ENCODE measurements at regions not wholly inside any gene's neighbourhood (a gene's known extent, or its start where the extent isn't known, plus 50 kb on each side); places are given as distances from the start of the nearest gene placed in this dataset.
"Not testable (repeated sequence)": the region's sequence is repeated elsewhere in the genome, so short reads cannot be mapped to it uniquely, and the experiment has no call there.

DNA sequence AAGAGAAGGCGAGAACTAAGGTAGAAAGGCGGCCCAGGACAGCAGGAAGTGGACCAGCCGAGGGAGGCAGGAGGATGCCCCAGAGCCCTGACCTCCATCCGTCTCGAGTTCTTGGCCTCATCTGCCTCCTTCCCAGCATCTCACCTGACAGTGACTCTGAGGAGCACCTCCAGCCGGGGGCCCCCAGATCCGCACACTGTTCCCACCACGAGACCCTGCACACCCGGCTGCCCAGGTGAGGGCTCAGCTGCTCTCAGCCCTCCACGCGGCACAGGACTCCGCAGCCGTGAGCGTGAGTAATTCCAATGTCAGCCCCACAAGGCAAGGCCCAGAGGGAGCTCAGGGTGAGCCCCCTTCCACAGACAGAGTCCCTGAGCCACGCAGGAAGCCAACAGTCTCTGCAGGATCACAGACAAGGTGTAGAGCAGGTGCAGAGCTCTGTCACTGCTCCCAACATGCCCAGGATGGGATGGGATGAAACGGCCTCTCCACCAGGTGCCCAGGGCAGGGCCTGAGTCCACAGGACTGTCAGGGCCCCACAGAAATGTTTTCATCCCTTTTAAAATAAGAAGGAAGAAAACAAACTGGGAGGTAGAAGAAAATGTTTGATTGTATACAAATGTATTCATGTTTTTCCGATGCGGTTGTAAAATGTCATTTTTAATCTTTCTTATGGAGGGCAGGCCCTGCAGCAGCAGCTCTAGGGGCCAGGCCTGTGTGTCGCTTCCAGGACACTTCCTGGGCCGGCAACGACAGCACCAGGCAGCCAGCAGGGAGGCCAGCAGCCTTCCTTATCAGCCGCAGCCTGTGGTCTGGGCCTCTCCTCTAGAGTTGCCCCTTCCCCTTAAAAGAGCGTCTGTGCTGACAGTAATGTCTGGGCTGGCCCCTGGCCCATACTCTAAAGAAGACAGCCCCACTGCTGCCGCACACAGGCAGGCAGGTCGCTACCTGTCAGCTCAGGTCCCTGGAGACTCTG lies 66.9 kb downstream of the DLL1 start:
- Mint-ChIP-seq H3K27me3 (peaks cover 26% of the 10 kb centered on the region), H3K27ac (no peak overlapping the region), H3K4me1 (ENCODE audit: low read depth) (peaks cover 37% of the 10 kb centered on the region), H3K4me3 (no peak overlapping the region), H3K36me3 (ENCODE audit: low read depth) (no peaks in the 10 kb centered on the region), H3K9me3 (no peaks in the 10 kb centered on the region)
- intact Hi-C loops (cut with micrococcal nuclease): no loop called here

GRCh38 chr6:170222498-170223471 lies 68.1 kb downstream of the DLL1 start:
- H3K27me3 Mint-ChIP-seq: peaks cover 26% of the 10 kb centered on the region
- H3K4me3 Mint-ChIP-seq: no peak overlapping the region
- intact Hi-C loops (cut with micrococcal nuclease): no loop called here
- peaks cover 37% of the 10 kb centered on the region for H3K4me1 Mint-ChIP-seq (ENCODE audit: low read depth)
- H3K9me3 Mint-ChIP-seq: no peaks in the 10 kb centered on the region
- H3K36me3 Mint-ChIP-seq (ENCODE audit: low read depth): no peaks in the 10 kb centered on the region
- H3K27ac Mint-ChIP-seq: no peak overlapping the region

DNA sequence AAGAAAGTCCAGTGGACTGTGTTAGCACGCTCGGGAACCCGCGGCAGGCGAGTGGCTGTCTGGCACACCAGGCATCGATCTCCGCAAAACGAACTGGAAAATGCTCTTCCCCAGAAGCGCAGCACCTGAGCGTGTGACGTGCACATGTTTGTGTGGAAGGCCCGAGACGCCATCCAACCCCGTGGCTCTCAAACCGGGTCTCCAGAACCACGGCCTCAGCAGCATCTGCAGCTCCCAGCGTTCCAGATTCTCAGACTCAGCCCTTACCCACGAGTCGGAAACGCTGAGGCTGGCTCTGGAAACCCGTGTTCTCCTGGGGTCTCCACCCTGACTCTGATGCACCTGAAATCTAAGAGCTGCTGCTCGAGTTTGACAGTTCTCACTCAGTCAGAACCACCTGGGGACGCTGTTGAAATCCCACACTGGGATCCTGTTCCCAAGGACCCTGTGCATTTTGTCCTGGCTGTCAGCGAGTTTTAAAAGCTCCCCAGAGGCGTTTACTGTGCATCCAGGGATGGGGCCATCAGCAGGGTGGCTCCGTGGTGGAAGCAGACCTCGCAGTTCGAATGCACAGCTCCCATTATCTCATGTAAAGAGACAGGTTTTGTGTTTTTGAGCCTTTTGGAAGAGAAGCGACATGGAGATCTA lies 69.0 kb downstream of the DLL1 start:
- Mint-ChIP-seq H3K36me3 (ENCODE audit: low read depth) (no peaks in the 10 kb centered on the region), H3K9me3 (no peaks in the 10 kb centered on the region), H3K4me1 (ENCODE audit: low read depth) (peaks cover 37% of the 10 kb centered on the region), H3K27me3 (peaks cover 26% of the 10 kb centered on the region), H3K27ac (no peak overlapping the region), H3K4me3 (no peak overlapping the region)
- intact Hi-C loops (cut with micrococcal nuclease): no loop called here

DNA sequence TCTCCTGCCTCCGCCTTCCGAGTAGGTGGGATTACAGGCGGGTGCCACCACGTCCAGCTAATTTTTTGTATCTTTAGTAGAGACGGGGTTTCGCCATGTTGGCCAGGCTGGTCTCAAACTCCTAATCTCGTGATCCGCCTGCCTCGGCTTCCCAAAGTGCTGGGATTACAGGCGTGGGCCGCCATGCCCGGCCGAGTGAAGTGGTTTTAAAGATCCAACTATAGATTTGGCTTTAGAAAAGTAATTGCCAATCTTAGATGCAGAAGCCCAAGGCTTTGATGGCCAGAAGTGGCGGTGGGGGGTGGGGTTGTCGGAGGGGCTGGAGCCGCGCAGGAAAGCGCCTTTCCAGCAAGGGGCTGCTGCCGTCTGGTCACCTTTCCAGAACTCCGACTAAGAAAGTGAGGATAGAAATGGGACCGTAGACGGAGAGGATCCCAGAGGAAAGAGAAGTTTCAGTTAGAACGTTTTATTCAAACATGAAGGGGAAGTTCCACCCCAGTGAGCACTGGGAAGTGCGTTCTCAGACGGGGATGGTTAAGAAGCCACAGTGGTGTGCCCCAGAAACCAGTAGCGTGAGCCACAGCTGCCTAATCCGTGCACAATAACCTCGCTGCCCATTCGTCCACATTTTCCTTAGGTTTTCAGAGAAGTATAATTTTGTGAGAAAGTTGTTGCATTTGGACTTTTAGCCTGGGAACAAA lies 69.7 kb downstream of the DLL1 start:
- peaks cover 35% of the 10 kb centered on the region for H3K4me1 Mint-ChIP-seq (ENCODE audit: low read depth)
- no peaks in the 10 kb centered on the region for H3K36me3 Mint-ChIP-seq (ENCODE audit: low read depth)
- intact Hi-C loops (cut with micrococcal nuclease): no loop called here
- no peak overlapping the region for H3K4me3 Mint-ChIP-seq
- no peaks in the 10 kb centered on the region for H3K9me3 Mint-ChIP-seq
- H3K27ac Mint-ChIP-seq: no peak overlapping the region
- peaks cover 26% of the 10 kb centered on the region for H3K27me3 Mint-ChIP-seq

DNA sequence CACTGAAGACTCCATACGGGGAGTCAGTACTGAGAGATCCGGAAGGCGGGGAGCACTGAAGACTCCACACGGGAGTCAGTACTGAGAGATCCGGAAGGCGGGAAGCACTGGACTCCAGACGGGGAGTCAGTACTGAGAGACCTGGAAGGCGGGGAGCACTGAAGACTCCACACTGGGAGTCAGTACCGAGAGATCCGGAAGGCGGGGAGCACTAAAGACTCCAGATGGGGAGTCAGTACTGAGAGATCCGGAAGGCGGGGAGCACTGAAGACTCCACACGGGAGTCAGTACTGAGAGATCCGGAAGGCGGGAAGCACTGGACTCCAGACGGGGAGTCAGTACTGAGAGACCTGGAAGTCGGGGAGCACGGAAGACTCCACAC lies 77.2 kb downstream of the DLL1 start:
- H3K36me3 Mint-ChIP-seq (ENCODE audit: low read depth); H3K4me3 Mint-ChIP-seq; intact Hi-C loops (cut with micrococcal nuclease); H3K27ac Mint-ChIP-seq; H3K4me1 Mint-ChIP-seq (ENCODE audit: low read depth): not testable (repeated sequence)
- Mint-ChIP-seq H3K27me3 (peaks cover 13% of the 10 kb centered on the region), H3K9me3 (peaks cover 11% of the 10 kb centered on the region)

- no peaks in the 10 kb centered on the region for H3K36me3 Mint-ChIP-seq (ENCODE audit: low read depth)
Observed at GRCh38 chr6:170212956-170213636, 77.8 kb downstream of the DLL1 start.

DNA sequence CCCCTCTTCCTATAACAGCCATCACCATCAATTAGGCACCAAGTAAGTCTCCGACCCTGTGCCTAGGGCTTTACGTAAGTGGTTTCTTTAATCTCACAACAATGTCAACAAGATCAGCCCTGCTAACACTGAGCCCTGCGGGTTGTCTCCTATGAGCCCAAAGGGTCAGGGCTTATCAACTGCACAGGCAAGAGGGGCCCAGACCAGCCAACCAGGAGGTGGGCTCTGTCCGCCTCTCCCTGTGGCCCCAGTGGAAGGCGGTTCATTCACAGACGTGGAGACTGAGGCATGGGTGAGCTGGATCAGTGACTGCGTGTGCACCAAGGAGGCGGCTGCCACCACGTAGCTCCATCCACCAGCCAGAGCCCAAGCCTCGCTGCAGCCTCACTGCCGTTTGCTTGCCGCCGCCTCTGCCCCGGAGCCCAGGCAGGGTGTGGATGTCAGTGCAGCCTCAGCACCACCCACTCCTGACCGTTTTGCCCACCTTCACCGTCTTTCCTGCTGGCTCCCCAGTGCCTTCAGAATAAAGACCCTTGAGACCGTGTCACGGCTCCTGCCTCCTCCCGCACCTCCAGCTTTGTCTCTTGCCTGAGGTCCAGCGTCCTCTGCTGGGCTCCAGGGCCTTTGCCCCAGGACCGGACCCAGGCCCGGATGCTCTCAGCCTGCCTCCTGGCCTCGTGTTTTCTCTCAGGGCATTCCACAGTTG lies 78.7 kb downstream of the DLL1 start:
- intact Hi-C loops (cut with micrococcal nuclease): no loop called here
- Mint-ChIP-seq H3K4me3 (no peak overlapping the region), H3K36me3 (ENCODE audit: low read depth) (no peaks in the 10 kb centered on the region), H3K4me1 (ENCODE audit: low read depth) (no peaks in the 10 kb centered on the region), H3K9me3 (peaks cover 11% of the 10 kb centered on the region), H3K27ac (no peak overlapping the region), H3K27me3 (peaks cover 13% of the 10 kb centered on the region)

More at GRCh38 chr6:170212956-170213636, 77.8 kb downstream of the DLL1 start:
- Mint-ChIP-seq H3K27me3 (peaks cover 13% of the 10 kb centered on the region), H3K9me3 (peaks cover 11% of the 10 kb centered on the region), H3K4me3 (no peak overlapping the region), H3K4me1 (ENCODE audit: low read depth) (no peaks in the 10 kb centered on the region), H3K27ac (no peak overlapping the region)
- intact Hi-C loops (cut with micrococcal nuclease): no loop called here

DNA sequence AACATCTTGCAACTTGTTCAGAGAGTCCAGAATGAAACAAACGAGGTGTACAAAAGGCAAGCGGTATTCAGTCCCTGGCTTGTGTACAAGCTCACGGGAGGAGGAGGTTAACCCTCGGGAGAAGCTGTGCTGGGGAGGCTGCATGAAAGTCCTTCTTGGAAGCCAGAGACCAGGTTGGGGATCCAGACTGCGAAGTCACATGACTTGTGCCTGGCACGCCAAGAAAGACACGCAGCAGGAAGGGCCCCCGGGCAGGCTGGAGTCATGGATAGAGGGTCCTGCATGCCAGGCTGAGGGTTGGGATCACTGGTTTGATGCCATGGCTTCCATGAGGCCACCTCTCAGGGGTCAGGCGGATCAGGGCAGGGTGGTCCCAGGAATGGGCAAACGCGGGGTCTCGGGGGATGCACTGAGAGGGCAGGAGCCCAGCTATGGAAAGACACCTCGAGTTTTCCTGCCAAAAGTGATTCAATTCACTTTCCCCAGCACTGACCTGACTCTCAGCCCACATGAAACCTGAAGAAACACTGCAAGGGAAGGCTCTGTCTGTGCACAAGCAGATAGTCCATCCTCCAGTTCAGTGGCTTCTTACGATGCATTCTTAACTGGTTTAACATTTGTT lies 79.4 kb downstream of the DLL1 start:
- intact Hi-C loops (cut with micrococcal nuclease): no loop called here
- Mint-ChIP-seq H3K4me3 (no peak overlapping the region), H3K36me3 (ENCODE audit: low read depth) (no peaks in the 10 kb centered on the region), H3K9me3 (peaks cover 11% of the 10 kb centered on the region), H3K27me3 (peaks cover 13% of the 10 kb centered on the region), H3K27ac (no peak overlapping the region), H3K4me1 (ENCODE audit: low read depth) (no peaks in the 10 kb centered on the region)

- Mint-ChIP-seq H3K27ac (no peak overlapping the region), H3K4me1 (ENCODE audit: low read depth) (no peaks in the 10 kb centered on the region)
Observed at GRCh38 chr6:170210651-170211403, 80.1 kb downstream of the DLL1 start.

GRCh38 chr6:170210026-170210390 lies 80.9 kb downstream of the DLL1 start:
- no peaks in the 10 kb centered on the region for H3K4me1 Mint-ChIP-seq (ENCODE audit: low read depth)
- intact Hi-C loops (cut with micrococcal nuclease): no loop called here
- H3K9me3 Mint-ChIP-seq: peaks cover 21% of the 10 kb centered on the region
- H3K36me3 Mint-ChIP-seq (ENCODE audit: low read depth): no peaks in the 10 kb centered on the region
- no peak overlapping the region for H3K27ac Mint-ChIP-seq
- H3K4me3 Mint-ChIP-seq: no peak overlapping the region
- peaks cover 13% of the 10 kb centered on the region for H3K27me3 Mint-ChIP-seq

More at GRCh38 chr6:170210651-170211403, 80.1 kb downstream of the DLL1 start:
- Mint-ChIP-seq H3K36me3 (ENCODE audit: low read depth) (no peaks in the 10 kb centered on the region), H3K4me3 (no peak overlapping the region), H3K27me3 (peaks cover 13% of the 10 kb centered on the region), H3K9me3 (peaks cover 18% of the 10 kb centered on the region)
- intact Hi-C loops (cut with micrococcal nuclease): no loop called here

- H3K4me3 Mint-ChIP-seq: no peak overlapping the region
- H3K27ac Mint-ChIP-seq: no peak overlapping the region
- no peaks in the 10 kb centered on the region for H3K4me1 Mint-ChIP-seq (ENCODE audit: low read depth)
- H3K27me3 Mint-ChIP-seq: peaks cover 13% of the 10 kb centered on the region
- no peaks in the 10 kb centered on the region for H3K36me3 Mint-ChIP-seq (ENCODE audit: low read depth)
- H3K9me3 Mint-ChIP-seq: peaks cover 21% of the 10 kb centered on the region
- intact Hi-C loops (cut with micrococcal nuclease): no loop called here
Observed at GRCh38 chr6:170209354-170210025, 81.4 kb downstream of the DLL1 start.
